ENCODE measurements at regions not wholly inside any gene's neighbourhood (a gene's known extent, or its start where the extent isn't known, plus 50 kb on each side); places are given as distances from the start of the nearest gene placed in this dataset.

DNA sequence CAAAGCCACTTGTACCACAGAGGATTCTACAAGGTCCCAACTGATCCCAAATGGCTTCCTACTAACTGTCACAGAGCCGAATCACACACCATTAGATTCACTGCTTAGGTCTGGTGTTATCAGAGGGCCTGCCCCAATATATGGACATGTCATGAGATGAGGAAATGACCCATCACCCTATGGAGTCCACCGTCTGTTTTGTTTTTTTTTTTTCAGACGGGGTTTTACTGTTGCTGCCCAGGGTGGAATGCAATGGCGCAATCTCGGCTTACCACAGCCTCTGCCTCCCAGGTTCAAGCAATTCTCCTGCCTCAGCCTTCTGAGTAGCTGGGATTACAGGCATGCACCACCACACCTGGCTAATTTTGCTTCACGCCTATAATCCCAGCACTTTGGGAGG is 83.8 kb upstream of the ETS2 start:
- no peak for DNase-seq (ENCODE audit: low read depth, low spot score)
- Histone ChIP-seq H3K9me3 (ENCODE audit: low read depth, low read length) (peaks cover 6% of the 10 kb centered on the region; the same call in 1 of the 2 replicates), H3K4me3 (no peak overlapping the region), H3K9ac (ENCODE audit: insufficient read length) (no peak overlapping the region), H3K36me3 (ENCODE audit: insufficient read depth, low read length) (no peaks in the 10 kb centered on the region), H3K27ac (no peak overlapping the region)
- TF ChIP-seq POLR2AphosphoS5 (IDR thresholded peaks at IDR 0.05; ENCODE audit: borderline replicate concordance, low read depth, low read length) (no peak), EZH2 (IDR thresholded peaks at IDR 0.05) (no peak), FOXP2 (optimal IDR thresholded peaks at IDR 0.05; ENCODE audit: control extremely low read depth, extremely low read length, insufficient read depth) (no peak)

DNA sequence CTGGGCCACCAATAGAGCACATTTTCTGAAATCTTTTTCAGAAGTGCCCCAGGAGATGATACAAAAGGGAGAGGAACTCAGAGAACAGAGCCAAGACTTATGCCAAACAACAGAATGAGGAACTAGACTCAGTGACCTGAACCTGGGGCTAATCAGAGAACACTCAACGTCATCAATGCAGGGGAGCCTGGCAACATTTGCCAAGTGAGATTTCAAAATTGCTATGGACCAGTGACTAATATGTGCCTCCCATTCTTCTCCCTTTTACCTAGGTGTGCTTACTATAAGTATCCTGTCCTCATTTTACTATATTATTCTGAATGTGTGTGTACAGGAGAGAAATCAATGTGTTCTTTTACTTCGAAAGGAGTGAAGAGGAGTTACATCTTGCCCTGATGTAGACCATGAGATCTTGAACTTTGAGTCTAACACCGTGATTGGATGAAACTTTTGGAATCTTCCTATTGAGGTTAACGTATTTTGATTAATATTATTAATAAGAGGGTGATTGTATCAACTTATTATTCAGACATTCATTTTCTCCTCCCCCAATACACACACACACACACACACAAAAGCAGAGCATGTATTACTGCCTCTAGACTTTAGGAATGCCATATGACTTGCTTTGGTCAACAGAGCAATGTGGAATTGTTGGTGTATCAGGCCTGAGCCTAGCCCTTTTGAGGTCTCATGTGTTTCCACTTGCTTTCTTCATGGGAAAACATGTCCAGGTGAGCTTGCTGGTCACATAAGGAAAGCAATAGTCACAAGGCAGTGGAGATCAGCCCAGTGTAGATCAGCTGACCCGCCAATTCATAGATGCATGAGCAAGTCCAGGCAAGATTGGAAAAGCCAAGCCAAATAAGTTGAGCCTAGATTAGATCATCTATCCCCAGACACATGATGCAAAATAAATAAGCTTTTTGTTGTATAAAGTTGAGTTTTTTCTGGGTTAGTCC is 80.3 kb upstream of the ETS2 start:
- Histone ChIP-seq H3K9me3 (ENCODE audit: low read depth, low read length) (peaks cover 6% of the 10 kb centered on the region; the same call in 1 of the 2 replicates), H3K4me3 (no peak overlapping the region), H3K9ac (ENCODE audit: insufficient read length) (no peak overlapping the region), H3K36me3 (ENCODE audit: insufficient read depth, low read length) (no peaks in the 10 kb centered on the region), H3K27ac (no peak overlapping the region)
- DNase-seq (ENCODE audit: low read depth, low spot score) = no peak
- TF ChIP-seq EZH2 (IDR thresholded peaks at IDR 0.05) = no peak
- TF ChIP-seq POLR2AphosphoS5 (IDR thresholded peaks at IDR 0.05; ENCODE audit: borderline replicate concordance, low read depth, low read length) = no peak
- no peak for TF ChIP-seq FOXP2 (optimal IDR thresholded peaks at IDR 0.05; ENCODE audit: control extremely low read depth, extremely low read length, insufficient read depth)

DNA sequence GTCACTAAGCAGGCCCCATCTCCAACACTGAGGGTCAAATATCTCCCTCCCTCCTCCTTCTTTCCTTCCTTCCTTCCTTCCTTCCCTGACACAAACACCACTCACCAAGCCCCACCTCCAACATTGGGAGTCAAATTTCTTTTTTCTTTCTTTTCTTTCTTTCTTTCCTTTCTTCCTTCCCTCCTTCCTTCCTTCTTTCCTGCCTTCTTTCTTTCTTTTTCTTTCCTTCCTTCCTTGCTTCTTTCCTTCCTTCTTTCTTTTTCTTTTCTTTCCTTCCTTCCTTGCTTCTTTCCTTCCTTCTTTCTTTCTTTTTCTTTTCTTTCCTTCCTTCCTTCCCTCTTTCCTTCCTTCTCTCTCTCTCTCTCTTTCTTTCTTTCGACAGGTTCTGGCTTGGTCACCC is 79.2 kb upstream of the ETS2 start:
- H3K9me3 ChIP-seq (ENCODE audit: low read depth, low read length) = peaks cover 6% of the 10 kb centered on the region; the same call in 1 of the 2 replicates
- no peak overlapping the region for H3K9ac ChIP-seq (ENCODE audit: insufficient read length)
- no peaks in the 10 kb centered on the region for H3K36me3 ChIP-seq (ENCODE audit: insufficient read depth, low read length)
- H3K27ac ChIP-seq = no peak overlapping the region
- no peak overlapping the region for H3K4me3 ChIP-seq
- TF ChIP-seq POLR2AphosphoS5 (IDR thresholded peaks at IDR 0.05; ENCODE audit: borderline replicate concordance, low read depth, low read length) = no peak
- TF ChIP-seq FOXP2 (optimal IDR thresholded peaks at IDR 0.05; ENCODE audit: control extremely low read depth, extremely low read length, insufficient read depth) = no peak
- no peak for TF ChIP-seq EZH2 (IDR thresholded peaks at IDR 0.05)
- no peak for DNase-seq (ENCODE audit: low read depth, low spot score)

DNA sequence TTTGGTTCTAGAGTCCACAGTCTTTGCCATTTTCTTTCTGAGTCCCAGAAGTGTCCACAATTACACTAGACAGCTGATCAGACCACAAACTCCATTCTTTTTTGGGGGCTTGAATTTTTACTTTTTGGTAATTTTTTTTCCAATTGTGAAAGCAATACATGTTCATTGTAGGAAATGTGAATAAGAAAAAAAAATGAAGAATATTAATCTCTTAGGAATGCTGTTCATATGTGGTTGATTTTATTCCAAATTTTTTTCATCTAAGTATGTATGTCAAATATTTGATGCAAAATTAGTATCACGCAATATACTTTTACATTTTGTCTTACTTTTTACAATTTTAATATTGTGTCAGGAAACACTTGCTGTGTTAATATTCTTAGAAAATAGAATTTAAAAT is 76.4 kb upstream of the ETS2 start:
- Histone ChIP-seq H3K9ac (ENCODE audit: insufficient read length) (no peak overlapping the region), H3K27ac (no peak overlapping the region), H3K36me3 (ENCODE audit: insufficient read depth, low read length) (no peaks in the 10 kb centered on the region), H3K4me3 (no peak overlapping the region), H3K9me3 (ENCODE audit: low read depth, low read length) (peaks cover 6% of the 10 kb centered on the region; the same call in 1 of the 2 replicates)
- TF ChIP-seq POLR2AphosphoS5 (IDR thresholded peaks at IDR 0.05; ENCODE audit: borderline replicate concordance, low read depth, low read length) = no peak
- TF ChIP-seq EZH2 (IDR thresholded peaks at IDR 0.05) = no peak
- TF ChIP-seq FOXP2 (optimal IDR thresholded peaks at IDR 0.05; ENCODE audit: control extremely low read depth, extremely low read length, insufficient read depth) = no peak
- no peak for DNase-seq (ENCODE audit: low read depth, low spot score)

DNA sequence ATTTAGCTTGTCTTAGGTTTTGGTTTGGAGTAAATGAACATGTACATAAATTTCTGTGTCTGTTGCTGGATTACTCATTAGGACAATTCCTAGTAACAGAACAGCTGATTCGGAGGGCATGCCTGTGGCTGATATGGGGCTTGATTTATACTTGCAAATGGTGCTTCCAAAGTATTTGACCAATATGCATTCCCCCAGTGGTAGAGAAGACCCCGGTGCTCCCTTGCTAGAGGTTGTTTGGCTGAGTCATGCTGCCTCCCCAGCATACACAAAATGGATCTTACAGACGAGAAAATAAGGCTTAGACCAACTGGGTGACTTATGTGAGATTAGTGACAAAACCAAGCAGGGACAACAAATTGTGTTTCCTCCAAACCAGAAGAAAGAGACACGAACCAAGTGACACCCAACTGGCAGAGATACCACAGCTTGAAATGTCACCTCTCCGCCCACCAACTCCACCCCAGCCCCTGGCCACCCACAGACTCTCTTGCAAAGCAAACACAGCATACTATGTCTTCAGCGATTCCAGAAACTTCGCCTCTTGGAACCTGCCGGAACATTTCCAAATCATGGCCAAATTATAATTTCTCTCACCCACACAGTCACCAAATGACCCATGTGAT is 75.9 kb upstream of the ETS2 start:
- H3K36me3 ChIP-seq (ENCODE audit: insufficient read depth, low read length) = no peaks in the 10 kb centered on the region
- TF ChIP-seq EZH2 (IDR thresholded peaks at IDR 0.05) = no peak
- TF ChIP-seq FOXP2 (optimal IDR thresholded peaks at IDR 0.05; ENCODE audit: control extremely low read depth, extremely low read length, insufficient read depth) = no peak
- no peak for TF ChIP-seq POLR2AphosphoS5 (IDR thresholded peaks at IDR 0.05; ENCODE audit: borderline replicate concordance, low read depth, low read length)
- no peak overlapping the region for H3K27ac ChIP-seq
- no peak overlapping the region for H3K9ac ChIP-seq (ENCODE audit: insufficient read length)
- no peak for DNase-seq (ENCODE audit: low read depth, low spot score)
- H3K4me3 ChIP-seq = no peak overlapping the region
- H3K9me3 ChIP-seq (ENCODE audit: low read depth, low read length) = peaks cover 5% of the 10 kb centered on the region; the same call in 1 of the 2 replicates

DNA sequence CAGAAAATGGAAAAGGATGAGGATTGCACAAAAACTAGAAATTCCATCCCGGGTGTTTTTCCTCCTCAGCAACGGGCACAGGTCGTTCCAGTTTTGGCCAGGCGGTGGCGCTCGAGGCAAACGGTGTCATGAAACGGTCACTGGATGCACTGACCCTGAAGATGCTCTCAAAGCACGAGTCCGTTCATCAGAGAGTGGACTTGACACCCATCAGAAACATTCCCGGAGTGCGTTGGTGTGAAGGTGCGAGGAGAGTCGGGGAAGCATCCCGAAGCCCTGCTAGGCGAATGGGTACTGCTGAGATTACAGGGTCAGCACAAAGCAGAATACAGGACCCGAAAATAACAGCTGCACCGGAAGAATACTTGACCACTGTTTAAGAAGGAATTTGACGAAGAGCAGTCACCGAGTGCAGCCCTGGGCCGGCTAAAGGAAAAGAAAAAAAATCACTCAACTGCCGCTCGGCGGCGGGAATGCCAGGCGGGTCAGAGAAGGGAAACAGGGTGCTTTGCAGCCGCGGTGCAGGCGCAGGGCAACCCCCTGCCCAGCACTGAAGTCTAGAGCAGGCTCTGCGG is 71.7 kb upstream of the ETS2 start:
- TF ChIP-seq EZH2 (IDR thresholded peaks at IDR 0.05) = no peak
- TF ChIP-seq FOXP2 (optimal IDR thresholded peaks at IDR 0.05; ENCODE audit: control extremely low read depth, extremely low read length, insufficient read depth) = no peak
- no peak for TF ChIP-seq POLR2AphosphoS5 (IDR thresholded peaks at IDR 0.05; ENCODE audit: borderline replicate concordance, low read depth, low read length)
- no peak overlapping the region for H3K27ac ChIP-seq
- no peak for DNase-seq (ENCODE audit: low read depth, low spot score)
- no peaks in the 10 kb centered on the region for H3K9me3 ChIP-seq (ENCODE audit: low read depth, low read length)
- H3K4me3 ChIP-seq = peak overlapping the region; percentile 75
- no peaks in the 10 kb centered on the region for H3K36me3 ChIP-seq (ENCODE audit: insufficient read depth, low read length)
- peak overlapping the region; percentile 35 for H3K9ac ChIP-seq (ENCODE audit: insufficient read length)

DNA sequence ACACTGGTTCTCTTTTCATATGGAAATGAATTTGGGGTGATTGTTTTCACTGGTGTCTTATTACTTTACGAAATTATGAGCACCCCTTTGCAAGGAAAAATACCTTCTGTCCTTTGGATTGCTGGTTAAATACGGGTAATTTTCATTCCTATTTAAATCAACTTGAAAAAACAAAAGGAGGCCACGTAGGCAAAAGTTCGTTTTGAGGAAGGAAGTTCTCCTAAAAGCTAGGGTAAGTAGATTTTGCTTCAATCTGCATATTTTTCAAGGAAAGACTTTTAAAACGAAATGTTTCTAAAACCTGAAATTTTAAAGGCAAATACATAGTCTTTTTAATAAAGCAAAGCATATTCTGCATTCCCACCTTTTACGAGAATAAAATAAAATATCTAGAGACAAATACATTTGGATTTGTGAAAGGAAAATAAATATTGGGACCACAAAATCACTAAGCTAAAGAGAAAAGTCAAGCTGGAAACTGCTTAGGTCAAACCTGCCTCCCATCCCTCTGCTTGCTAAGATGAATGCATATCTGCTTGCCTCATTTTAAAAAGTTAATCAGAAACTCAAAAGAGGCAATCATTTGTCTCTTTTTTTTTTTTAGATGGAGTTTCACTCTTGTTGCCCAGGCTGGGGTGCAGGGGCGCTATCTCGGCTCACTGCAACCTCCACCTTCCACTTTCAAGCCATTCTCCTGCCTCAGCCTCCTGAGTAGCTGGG is 70.9 kb upstream of the ETS2 start:
- Histone ChIP-seq H3K9ac (ENCODE audit: insufficient read length) (peak overlapping the region; percentile 35), H3K9me3 (ENCODE audit: low read depth, low read length) (no peaks in the 10 kb centered on the region), H3K4me3 (peak overlapping the region; percentile 75), H3K36me3 (ENCODE audit: insufficient read depth, low read length) (no peaks in the 10 kb centered on the region), H3K27ac (no peak overlapping the region)
- TF ChIP-seq EZH2 (IDR thresholded peaks at IDR 0.05) (no peak), FOXP2 (optimal IDR thresholded peaks at IDR 0.05; ENCODE audit: control extremely low read depth, extremely low read length, insufficient read depth) (no peak), POLR2AphosphoS5 (IDR thresholded peaks at IDR 0.05; ENCODE audit: borderline replicate concordance, low read depth, low read length) (no peak)
- DNase-seq (ENCODE audit: low read depth, low spot score) = no peak
